H1 (cell line): ENCODE measurements at regions not wholly inside any gene's neighbourhood (a gene's known extent, or its start where the extent isn't known, plus 50 kb on each side); places are given as distances from the start of the nearest gene placed in this dataset.

ENCODE experiments used
- CTCF ChIA-PET: fragments of 300-600 bp; sonication (Branson Sonifier 250); formaldehyde crosslinking; loops from one replicate; lab custom pipeline; 2021; ENCODE audit not compliant: partially characterized antibody; lab: Charles Lee
- POLR2A ChIA-PET: fragments of 300-600 bp; sonication (Branson Sonifier 250); formaldehyde crosslinking; loops from one replicate; lab custom pipeline; 2021; ENCODE audit warnings: inconsistent platforms; ENCODE audit not compliant: partially characterized antibody; lab: Charles Lee
- DNase-seq, 2 experiments: peaks; one replicate each; pipeline versions ENCODE4 v3.0.0 to v3.0.0-alpha.2; 2010 to 2022; ENCODE audit warnings: low spot score in 2 of 2, low read depth in 1 of 2, mixed read lengths in 1 of 2
- FAIRE-seq: peaks from 2 replicates; lab custom pipeline; 2011; peaks lifted over from hg19 to GRCh38; lab: Jason Lieb, UNC
- H2AFZ ChIP-seq: 2 replicates; pipeline ENCODE4 v1.8.1; 2012; ENCODE audit warnings: low read length, inconsistent platforms
- H2AK5ac ChIP-seq: 2 replicates; pipeline ENCODE4 v1.6.1; 2013; ENCODE audit warnings: low read depth, low read length
- H2BK120ac ChIP-seq: replicated peaks from 2 replicates; pipeline ENCODE3; 2013; ENCODE audit warnings: low read depth, low read length, inconsistent platforms
- H2BK12ac ChIP-seq: 2 replicates; pipeline ENCODE4 v1.6.1; 2013; ENCODE audit warnings: low read depth, low read length
- H2BK15ac ChIP-seq: 2 replicates; pipeline ENCODE4 v1.6.1; 2013; ENCODE audit warnings: low read length
- H2BK20ac ChIP-seq: 2 replicates; pipeline ENCODE4 v1.6.1; 2013; ENCODE audit warnings: low read length
- H2BK5ac ChIP-seq: 2 replicates; pipeline ENCODE4 v1.6.1; 2013; ENCODE audit warnings: low read depth, low read length
- H3K14ac ChIP-seq: 2 replicates; pipeline ENCODE4 v1.6.1; 2013; ENCODE audit warnings: inconsistent platforms; ENCODE audit not compliant: insufficient read length
- H3K18ac ChIP-seq: 2 replicates; pipeline ENCODE4 v1.6.1; 2013; ENCODE audit warnings: low read length; ENCODE audit errors: extremely low read depth
- H3K23ac ChIP-seq: 2 replicates; pipeline ENCODE4 v1.6.1; 2013; ENCODE audit warnings: inconsistent platforms; ENCODE audit not compliant: insufficient read length
- H3K23me2 ChIP-seq: 2 replicates; pipeline ENCODE4 v1.6.1; 2013; ENCODE audit warnings: low read depth, low read length
- H3K27ac ChIP-seq: 2 replicates; pipeline ENCODE4 v1.6.1; 2011; ENCODE audit warnings: low read depth, low read length, inconsistent platforms
- H3K27me3 ChIP-seq, 4 experiments: replicated peaks in 1 of 4; 1 replicate in 1 of 4; 2 replicates in 3 of 4; pipeline versions ENCODE4 v1.6.1 to v1.8.1; 2011 to 2013; ENCODE audit warnings: low read length in 3 of 4, mild to moderate bottlenecking in 3 of 4, inconsistent platforms in 2 of 4, mixed read lengths in 2 of 4, moderate library complexity in 1 of 4; ENCODE audit not compliant: control insufficient read depth in 3 of 4, insufficient read depth in 3 of 4; ENCODE audit errors: extremely low read depth in 1 of 4
- H3K36me3 ChIP-seq, 4 experiments: 2 replicates each; pipeline versions ENCODE4 v1.6.1 to v1.8.1; 2011 to 2013; ENCODE audit warnings: mild to moderate bottlenecking in 4 of 4, low read length in 3 of 4, moderate library complexity in 2 of 4, control low read depth in 1 of 4, inconsistent platforms in 1 of 4; ENCODE audit not compliant: insufficient read depth in 4 of 4, control insufficient read depth in 2 of 4
- H3K4ac ChIP-seq: replicated peaks from 2 replicates; pipeline ENCODE3; 2013; ENCODE audit warnings: low read length, low read depth, mixed read lengths, inconsistent platforms; ENCODE audit not compliant: insufficient read length
- H3K4me1 ChIP-seq, 4 experiments: replicated peaks in 1 of 4; 1 replicate in 1 of 4; 2 replicates in 3 of 4; pipeline versions ENCODE4 v1.6.1 to v1.8.1; 2011 to 2013; ENCODE audit warnings: low read length in 3 of 4, inconsistent platforms in 2 of 4, mixed read lengths in 1 of 4; ENCODE audit not compliant: insufficient read depth in 4 of 4, control insufficient read depth in 3 of 4
- H3K4me2 ChIP-seq, 2 experiments: 2 replicates each; pipeline versions ENCODE4 v1.6.1 to v1.8.1; 2011 to 2013; ENCODE audit warnings: low read depth in 2 of 2, low read length in 2 of 2, control low read depth in 1 of 2, inconsistent platforms in 1 of 2, mild to moderate bottlenecking in 1 of 2; ENCODE audit not compliant: insufficient read depth in 1 of 2
- H3K4me3 ChIP-seq, 4 experiments: fragments of 200-600, 300-600 bp in 1 of 4; sonication (generic), shearing (Covaris generic), sonication (Bioruptor Twin) in 1 of 4; 2 replicates each; pipeline versions ENCODE4 v1.5.1 to v1.8.1; 2011 to 2016; ENCODE audit warnings: low read length in 4 of 4, low read depth in 3 of 4, control low read depth in 2 of 4, inconsistent platforms in 2 of 4, mild to moderate bottlenecking in 2 of 4, mixed read lengths in 1 of 4, moderate library complexity in 1 of 4; ENCODE audit not compliant: insufficient read depth in 2 of 4; ENCODE audit errors: extremely low read depth in 1 of 4
- H3K56ac ChIP-seq: replicated peaks from 2 replicates; pipeline ENCODE3; 2013; ENCODE audit warnings: low read depth, mild to moderate bottlenecking, mixed read lengths, low read length, inconsistent platforms; ENCODE audit not compliant: insufficient read length
- H3K79me1 ChIP-seq: 2 replicates; pipeline ENCODE4 v1.6.1; 2013; ENCODE audit warnings: low read depth, low read length, control low read depth
- H3K79me2 ChIP-seq, 2 experiments: 2 replicates each; pipeline versions ENCODE4 v1.6.1 to v1.8.1; 2012 to 2013; ENCODE audit warnings: low read length in 2 of 2, mild to moderate bottlenecking in 2 of 2, inconsistent platforms in 1 of 2; ENCODE audit not compliant: insufficient read depth in 2 of 2, control insufficient read depth in 1 of 2
- H3K9ac ChIP-seq, 4 experiments: replicated peaks in 1 of 4; 1 replicate in 1 of 4; 2 replicates in 3 of 4; pipeline versions ENCODE4 v1.6.1 to v1.8.1; 2011 to 2013; ENCODE audit warnings: low read depth in 3 of 4, low read length in 3 of 4, control low read depth in 2 of 4, mild to moderate bottlenecking in 2 of 4, moderate library complexity in 2 of 4, inconsistent platforms in 1 of 4; ENCODE audit errors: extremely low read depth in 1 of 4
- H3K9me3 ChIP-seq, 2 experiments: 2 replicates each; pipeline versions ENCODE4 v1.6.1 to v1.8.1; 2012 to 2013; ENCODE audit warnings: mild to moderate bottlenecking in 2 of 2, moderate library complexity in 2 of 2, control low read depth in 1 of 2, inconsistent platforms in 1 of 2, low read depth in 1 of 2, low read length in 1 of 2, mixed read lengths in 1 of 2; ENCODE audit not compliant: insufficient read depth in 2 of 2
- H4K20me1 ChIP-seq, 2 experiments: replicated peaks in 1 of 2; 2 replicates each; pipeline versions ENCODE3 to v1.8.1; 2011 to 2013; ENCODE audit warnings: inconsistent platforms in 2 of 2, low read length in 2 of 2, mild to moderate bottlenecking in 1 of 2; ENCODE audit not compliant: insufficient read depth in 2 of 2, control insufficient read depth in 1 of 2
- H4K5ac ChIP-seq: 2 replicates; pipeline ENCODE4 v1.6.1; 2013; ENCODE audit warnings: low read length, low read depth, mixed read lengths, inconsistent platforms; ENCODE audit not compliant: insufficient read length
- H4K8ac ChIP-seq: 2 replicates; pipeline ENCODE4 v1.8.0; 2013; ENCODE audit warnings: mild to moderate bottlenecking, moderate library complexity, low read length, inconsistent platforms; ENCODE audit not compliant: insufficient read depth; ENCODE audit errors: extremely low read depth
- H4K91ac ChIP-seq: replicated peaks from 2 replicates; pipeline ENCODE3; 2013; ENCODE audit warnings: low read length, mixed read lengths, inconsistent platforms; ENCODE audit not compliant: insufficient read length
- ASH2L ChIP-seq: fragments of 200-600, 300-600 bp; sonication (generic); IDR thresholded peaks from one replicate; pipeline ENCODE4 v1.7.1; 2017; ENCODE audit warnings: low read length
- BACH1 ChIP-seq: IDR thresholded peaks from 2 replicates; pipeline ENCODE4 v1.6.1; 2012; ENCODE audit warnings: low read length, improper control_type of control experiment
- CBX8 ChIP-seq: fragments of 300-800, 300-1000 bp; sonication (generic); IDR thresholded peaks from 2 replicates; pipeline ENCODE4 v1.7.1; 2016; ENCODE audit warnings: low read depth, low read length, borderline replicate concordance
- CREB1 ChIP-seq: IDR thresholded peaks from 2 replicates; pipeline ENCODE4 v1.6.1; 2012; ENCODE audit warnings: inconsistent platforms
- HDAC6 ChIP-seq: IDR thresholded peaks from one replicate; pipeline ENCODE4 v1.7.1; 2012; ENCODE audit warnings: low read depth, mild to moderate bottlenecking, inconsistent platforms, low read length, moderate library complexity
- JUN ChIP-seq: IDR thresholded peaks from 2 replicates; pipeline ENCODE4 v1.6.1; 2011; ENCODE audit warnings: low read depth, mild to moderate bottlenecking, improper control_type of control experiment, low read length
- NRF1 ChIP-seq: IDR thresholded peaks from 2 replicates; pipeline ENCODE4 v1.6.1; 2011; ENCODE audit warnings: mild to moderate bottlenecking, low read depth, low read length, improper control_type of control experiment
- RNF2 ChIP-seq: fragments of 200-900, 300-1000 bp; sonication (generic); IDR thresholded peaks from 2 replicates; pipeline ENCODE4 v1.7.1; 2016; ENCODE audit warnings: borderline replicate concordance, low read depth, mild to moderate bottlenecking, antibody characterized with exemption, low read length; ENCODE audit not compliant: poor library complexity, severe bottlenecking; ENCODE audit errors: missing control alignments
- SUZ12 ChIP-seq: fragments of 200-600 bp; sonication (generic); IDR thresholded peaks from 2 replicates; pipeline ENCODE4 v1.6.1; 2012; ENCODE audit warnings: mild to moderate bottlenecking, inconsistent platforms, low read length, moderate library complexity, mixed read lengths
- ZNF274 ChIP-seq: IDR thresholded peaks from 2 replicates; pipeline ENCODE4 v1.7.0; 2012; ENCODE audit warnings: low read length, borderline replicate concordance; ENCODE audit errors: extremely low read depth
- WGBS, 2 experiments: shearing (Covaris generic) in 1 of 2; methylation state at CpG; one replicate each; pipeline versions ENCODE4 v1.1.6 to v1.1.7; 2013 to 2015; ENCODE audit warnings: low lambda C conversion rate in 2 of 2, mixed read lengths in 2 of 2, inconsistent platforms in 1 of 2, low coverage in 1 of 2, missing lambda C conversion rate in 1 of 2; ENCODE audit not compliant: insufficient replicate concordance in 2 of 2, insufficient coverage in 1 of 2, insufficient read length in 1 of 2; ENCODE audit errors: extremely low coverage in 1 of 2, missing lambda C conversion rate in 1 of 2; 5-methylcytosine and 5-hydroxymethylcytosine counted together
- TF ChIP-seq, protein P1 (sequence below): IDR thresholded peaks from 2 replicates; pipeline ENCODE4 v1.6.1; 2012; ENCODE audit warnings: inconsistent platforms

DNA sequence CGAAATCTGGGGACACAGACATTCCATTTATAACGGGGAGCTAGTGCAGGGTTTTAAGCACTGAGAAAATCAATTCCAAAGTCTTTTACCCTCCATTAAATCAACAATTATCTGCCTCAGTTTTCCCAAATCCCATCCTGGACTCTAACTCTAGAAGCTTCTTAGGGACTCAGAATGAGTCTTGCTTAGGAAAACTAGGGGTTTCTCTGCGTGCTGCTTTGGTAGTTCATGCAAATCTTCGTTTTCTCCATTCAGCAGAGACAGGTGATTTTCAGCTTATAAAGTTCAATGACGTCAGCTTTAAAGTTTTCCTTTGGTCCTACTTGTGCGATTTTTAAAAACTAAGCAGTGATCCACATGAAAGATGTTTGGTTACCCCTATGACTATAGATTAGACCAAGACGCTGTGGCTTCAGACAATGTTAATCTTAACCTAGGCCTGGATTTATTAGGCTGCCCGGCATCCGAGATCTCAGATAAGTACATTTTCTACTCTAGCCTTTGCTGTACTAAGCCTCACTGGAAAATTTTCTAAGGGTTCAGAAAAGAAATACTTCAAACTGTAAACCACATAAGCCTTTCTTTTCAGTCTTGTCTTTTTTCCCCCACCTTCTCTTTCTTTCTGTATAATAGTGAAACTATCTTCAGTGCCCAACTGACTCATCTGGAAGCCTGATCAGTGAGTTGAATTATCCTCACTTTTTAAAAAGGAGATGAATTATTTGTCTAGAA is 121.4 kb upstream of the GATB start:
- WGBS, 2 experiments = 90% methylated on average over 9 of the region's 9 CpGs; no CpG with 5 or more reads in 1 of the 2 experiments
- no peak for TF ChIP-seq HDAC6
- TF ChIP-seq BACH1 = no peak
- TF ChIP-seq NRF1 = no peak
- no peak for TF ChIP-seq CBX8
- no peak for TF ChIP-seq RNF2
- TF ChIP-seq ASH2L = no peak
- no peak for TF ChIP-seq CREB1
- TF ChIP-seq JUN = no peak
- TF ChIP-seq SUZ12 = no peak
- no peak for TF ChIP-seq ZNF274
- TF ChIP-seq, protein P1, sequence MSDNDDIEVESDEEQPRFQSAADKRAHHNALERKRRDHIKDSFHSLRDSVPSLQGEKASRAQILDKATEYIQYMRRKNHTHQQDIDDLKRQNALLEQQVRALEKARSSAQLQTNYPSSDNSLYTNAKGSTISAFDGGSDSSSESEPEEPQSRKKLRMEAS = no peak

More for the DNA sequence above, 121.4 kb upstream of the GATB start:
- no peak overlapping the region for H2BK15ac ChIP-seq
- H3K27ac ChIP-seq = no peak overlapping the region
- no peak overlapping the region for H3K4me3 ChIP-seq
- no peak overlapping the region for H3K23ac ChIP-seq
- H3K79me1 ChIP-seq = no peaks in the 10 kb centered on the region
- no peak overlapping the region for H3K18ac ChIP-seq
- H3K9me3 ChIP-seq = no peaks in the 10 kb centered on the region; a peak in 2 of 4 replicates
- H3K27me3 ChIP-seq = 0 out of 7 replicates have a peak, but pooled peaks cover 0 to 2% (median 0%) of the 10 kb centered on the region in 4 experiments
- no peak for FAIRE-seq
- no peak overlapping the region for H4K5ac ChIP-seq
- DNase-seq = no peak
- H3K4me1 ChIP-seq = peaks cover 2 to 12% (median 9%) of the 10 kb centered on the region in 4 experiments; a peak in 6 of 7 replicates
- no peak overlapping the region for H3K4ac ChIP-seq
- no peak overlapping the region for H2AK5ac ChIP-seq
- no peak overlapping the region for H2BK120ac ChIP-seq
- H4K8ac ChIP-seq = no peak overlapping the region
- H3K79me2 ChIP-seq = no peaks in the 10 kb centered on the region
- H3K9ac ChIP-seq = no peak overlapping the region
- H4K20me1 ChIP-seq = no peaks in the 10 kb centered on the region
- ChIA-PET CTCF (interaction anchor here (0.9 kb wide), 1 partner anchor 9 kb away, joined by 3 read pairs; no protein-coding TSS in a partner anchor), POLR2A (no interaction called here)
- no peak overlapping the region for H2BK5ac ChIP-seq
- no peak overlapping the region for H2BK20ac ChIP-seq
- no peak overlapping the region for H3K14ac ChIP-seq
- no peaks in the 10 kb centered on the region for H3K23me2 ChIP-seq
- H3K36me3 ChIP-seq = no peaks in the 10 kb centered on the region
- no peak overlapping the region for H2BK12ac ChIP-seq
- no peak overlapping the region for H4K91ac ChIP-seq
- no peak overlapping the region for H2AFZ ChIP-seq
- H3K4me2 ChIP-seq = no peak overlapping the region
- H3K56ac ChIP-seq = no peak overlapping the region
